Endodermal cell (in vitro differentiated cells): ENCODE measurements at regions not wholly inside any gene's neighbourhood (a gene's known extent, or its start where the extent isn't known, plus 50 kb on each side); places are given as distances from the start of the nearest gene placed in this dataset.
A peak's percentile ranks its signal among the peaks of the same experiment; 100 is the strongest.

Experiments used
- DNase-seq: peaks from one replicate; pipeline ENCODE4 v3.0.0-alpha.2; 2017
- H3K27ac ChIP-seq: 2 replicates; pipeline ENCODE4 v1.5.1; 2013; ENCODE audit warnings: mild to moderate bottlenecking, low read depth, low read length, moderate library complexity
- H3K27me3 ChIP-seq: 2 replicates; pipeline ENCODE4 v1.6.1; 2013; ENCODE audit warnings: mild to moderate bottlenecking, low read length, moderate library complexity; ENCODE audit not compliant: insufficient read depth, control insufficient read depth, poor library complexity, severe bottlenecking
- H3K36me3 ChIP-seq: 2 replicates; pipeline ENCODE4 v1.7.0; 2013; ENCODE audit warnings: mild to moderate bottlenecking, low read length, moderate library complexity; ENCODE audit not compliant: control insufficient read depth, insufficient read depth
- H3K4me1 ChIP-seq: one replicate; pipeline ENCODE4 v1.7.0; 2013; ENCODE audit warnings: low read length; ENCODE audit not compliant: control insufficient read depth, insufficient read depth
- H3K4me3 ChIP-seq: 2 replicates; pipeline ENCODE4 v1.5.1; 2013; ENCODE audit warnings: mild to moderate bottlenecking, low read length, moderate library complexity
- H3K9ac ChIP-seq: 2 replicates; pipeline ENCODE4 v1.6.1; 2013; ENCODE audit warnings: mild to moderate bottlenecking, low read length, moderate library complexity; ENCODE audit not compliant: poor library complexity, severe bottlenecking; ENCODE audit errors: extremely low read depth
- H3K9me3 ChIP-seq: 2 replicates; pipeline ENCODE4 v1.6.1; 2013; ENCODE audit warnings: mild to moderate bottlenecking, low read length, moderate library complexity; ENCODE audit not compliant: control insufficient read depth
- H3K27ac Mint-ChIP-seq: 2 replicates; pipeline ENCODE4 v1.8.0; 2020; ENCODE audit warnings: mixed read lengths
- H3K27me3 Mint-ChIP-seq: 2 replicates; pipeline ENCODE4 v1.8.0; 2021; ENCODE audit warnings: mild to moderate bottlenecking, mixed read lengths; ENCODE audit not compliant: insufficient read depth
- H3K36me3 Mint-ChIP-seq: 2 replicates; pipeline ENCODE4 v1.8.0; 2020; ENCODE audit warnings: low read depth, mixed read lengths
- H3K4me1 Mint-ChIP-seq: 2 replicates; pipeline ENCODE4 v1.8.0; 2020; ENCODE audit warnings: mixed read lengths
- H3K4me3 Mint-ChIP-seq: 2 replicates; pipeline ENCODE4 v1.8.0; 2020; ENCODE audit warnings: mild to moderate bottlenecking, moderate library complexity, mixed read lengths
- H3K9me3 Mint-ChIP-seq: 2 replicates; pipeline ENCODE4 v1.8.0; 2020; ENCODE audit warnings: mild to moderate bottlenecking, mixed read lengths
- CTCF ChIP-seq: fragments of 200-600 bp; sonication (generic); conservative IDR thresholded peaks from 2 replicates; pipeline ENCODE4 v1.5.0; 2021; ENCODE audit warnings: antibody characterized with exemption, mild to moderate bottlenecking
- WGBS, 2 experiments: methylation state at CpG; one replicate each; pipeline versions ENCODE4 v1.1.5 to v1.1.7; 2013; ENCODE audit warnings: missing lambda C conversion rate in 2 of 2, mixed read lengths in 1 of 2; ENCODE audit not compliant: insufficient coverage in 1 of 2, insufficient read length in 1 of 2; 5-methylcytosine and 5-hydroxymethylcytosine counted together

- Histone ChIP-seq H3K4me1 (peaks cover 4% of the 10 kb centered on the region), H3K9ac (no peak overlapping the region), H3K27ac (no peak overlapping the region), H3K4me3 (no peak overlapping the region), H3K27me3 (no peaks in the 10 kb centered on the region), H3K36me3 (no peaks in the 10 kb centered on the region), H3K9me3 (peaks cover 14% of the 10 kb centered on the region)
- WGBS, 2 experiments, result 87 to 93% methylated on average over 3 to 9 of the region's 9 CpGs
- no peak overlapping the region for H3K4me3 Mint-ChIP-seq
- H3K36me3 Mint-ChIP-seq, result no peaks in the 10 kb centered on the region
- H3K4me1 Mint-ChIP-seq, result peaks cover 28% of the 10 kb centered on the region
- peak overlapping the region; percentile 15 for H3K27ac Mint-ChIP-seq
- peaks cover 7% of the 10 kb centered on the region for H3K27me3 Mint-ChIP-seq
- TF ChIP-seq CTCF, result no peak
- peaks cover 14% of the 10 kb centered on the region for H3K9me3 Mint-ChIP-seq
- DNase-seq, result no peak
Observed at GRCh38 chrX:124426288-124427169, 80.2 kb downstream of the SH2D1A start.

- no peaks in the 10 kb centered on the region for H3K27me3 Mint-ChIP-seq
- no peaks in the 10 kb centered on the region for H3K36me3 Mint-ChIP-seq
- H3K4me3 Mint-ChIP-seq, result no peak overlapping the region
- Histone ChIP-seq H3K27me3 (no peaks in the 10 kb centered on the region), H3K9me3 (no peaks in the 10 kb centered on the region), H3K27ac (no peak overlapping the region), H3K4me3 (no peak overlapping the region), H3K9ac (no peak overlapping the region), H3K4me1 (no peaks in the 10 kb centered on the region), H3K36me3 (no peaks in the 10 kb centered on the region)
- no peaks in the 10 kb centered on the region for H3K4me1 Mint-ChIP-seq
- TF ChIP-seq CTCF, result no peak
- DNase-seq, result no peak
- H3K27ac Mint-ChIP-seq, result no peak overlapping the region
- no peaks in the 10 kb centered on the region for H3K9me3 Mint-ChIP-seq
- 92% methylated on average over 2 of the region's 2 CpGs; no CpG with 5 or more reads in 1 of the 2 experiments for WGBS, 2 experiments
Observed at GRCh38 chrX:124433186-124433585, 86.8 kb downstream of the SH2D1A start.

DNA sequence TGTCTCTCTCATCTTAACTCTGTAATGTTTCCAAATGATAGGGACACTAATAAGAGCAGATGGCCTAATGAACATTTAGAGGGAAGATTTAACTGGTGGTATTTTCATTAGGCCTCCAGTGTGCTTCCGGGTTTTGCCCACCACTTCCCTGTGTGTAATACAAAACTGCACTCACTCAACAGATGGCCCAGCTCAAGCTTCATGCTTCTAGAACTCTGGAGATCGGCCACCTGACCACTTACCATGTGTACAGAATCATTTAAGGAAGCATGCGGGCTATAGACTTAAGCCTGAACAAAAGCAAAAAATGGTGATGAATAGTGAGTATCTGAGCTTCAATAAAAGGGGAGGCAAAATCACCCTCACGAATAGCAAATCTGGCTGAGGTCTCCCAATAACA, 89.3 kb downstream of the SH2D1A start:
- Mint-ChIP-seq H3K4me1 (no peaks in the 10 kb centered on the region), H3K27ac (no peak overlapping the region), H3K4me3 (no peak overlapping the region), H3K27me3 (no peaks in the 10 kb centered on the region), H3K36me3 (no peaks in the 10 kb centered on the region), H3K9me3 (no peaks in the 10 kb centered on the region)
- no peaks in the 10 kb centered on the region for H3K9me3 ChIP-seq
- H3K9ac ChIP-seq, result no peak overlapping the region
- H3K27me3 ChIP-seq, result no peaks in the 10 kb centered on the region
- H3K36me3 ChIP-seq, result no peaks in the 10 kb centered on the region
- WGBS, 2 experiments, result 92% methylated on average over 4 of the region's 4 CpGs; no CpG with 5 or more reads in 1 of the 2 experiments
- no peak for TF ChIP-seq CTCF
- no peak for DNase-seq
- H3K4me3 ChIP-seq, result no peak overlapping the region
- H3K4me1 ChIP-seq, result no peaks in the 10 kb centered on the region
- H3K27ac ChIP-seq, result no peak overlapping the region
